ENCODE measurements at regions not wholly inside any gene's neighbourhood (a gene's known extent, or its start where the extent isn't known, plus 50 kb on each side); places are given as distances from the start of the nearest gene placed in this dataset.

- TF ChIP-seq, protein P1, sequence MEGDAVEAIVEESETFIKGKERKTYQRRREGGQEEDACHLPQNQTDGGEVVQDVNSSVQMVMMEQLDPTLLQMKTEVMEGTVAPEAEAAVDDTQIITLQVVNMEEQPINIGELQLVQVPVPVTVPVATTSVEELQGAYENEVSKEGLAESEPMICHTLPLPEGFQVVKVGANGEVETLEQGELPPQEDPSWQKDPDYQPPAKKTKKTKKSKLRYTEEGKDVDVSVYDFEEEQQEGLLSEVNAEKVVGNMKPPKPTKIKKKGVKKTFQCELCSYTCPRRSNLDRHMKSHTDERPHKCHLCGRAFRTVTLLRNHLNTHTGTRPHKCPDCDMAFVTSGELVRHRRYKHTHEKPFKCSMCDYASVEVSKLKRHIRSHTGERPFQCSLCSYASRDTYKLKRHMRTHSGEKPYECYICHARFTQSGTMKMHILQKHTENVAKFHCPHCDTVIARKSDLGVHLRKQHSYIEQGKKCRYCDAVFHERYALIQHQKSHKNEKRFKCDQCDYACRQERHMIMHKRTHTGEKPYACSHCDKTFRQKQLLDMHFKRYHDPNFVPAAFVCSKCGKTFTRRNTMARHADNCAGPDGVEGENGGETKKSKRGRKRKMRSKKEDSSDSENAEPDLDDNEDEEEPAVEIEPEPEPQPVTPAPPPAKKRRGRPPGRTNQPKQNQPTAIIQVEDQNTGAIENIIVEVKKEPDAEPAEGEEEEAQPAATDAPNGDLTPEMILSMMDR (conservative IDR thresholded peaks at IDR 0.05; ENCODE audit: low read depth, low read length) = no peak
- TF ChIP-seq EZH2phosphoT487 (IDR thresholded peaks at IDR 0.05; ENCODE audit: borderline replicate concordance, low read length) = no peak
- TF ChIP-seq EZH2 (IDR thresholded peaks at IDR 0.05; ENCODE audit: low read length, unreplicated experiment) = no peak
These were observed 364.9 kb downstream of the SS18 start for GRCh38 chr18:25725501-25725900.
